GM19025 (cell line): ENCODE measurements at regions not wholly inside any gene's neighbourhood (a gene's known extent, or its start where the extent isn't known, plus 50 kb on each side); places are given as distances from the start of the nearest gene placed in this dataset.
A peak's percentile ranks its signal among the peaks of the same experiment; 100 is the strongest.
"Not testable (repeated sequence)": the region's sequence is repeated elsewhere in the genome, so short reads cannot be mapped to it uniquely, and the experiment has no call there.

Experiments used
- ATAC-seq: cut with Tn5 transposase; IDR thresholded peaks from one replicate; pipeline ENCODE4 v1.9.1; 2021; ENCODE audit warnings: mild to moderate bottlenecking, low read depth, moderate library complexity; ENCODE audit not compliant: unreplicated experiment

GRCh38 chr1:168490306-168490705 lies 53.5 kb downstream of the XCL2 start:
- ATAC-seq, result no peak

GRCh38 chr1:168488138-168488537 lies 55.7 kb downstream of the XCL2 start:
- no peak for ATAC-seq

- ATAC-seq, result not testable (repeated sequence)
Measured at GRCh38 chr1:168486820-168487219, 57.0 kb downstream of the XCL2 start.

GRCh38 chr1:168485048-168485447 lies 58.7 kb downstream of the XCL2 start:
- ATAC-seq, result no peak

GRCh38 chr1:168484083-168484482 lies 59.7 kb downstream of the XCL2 start:
- no peak for ATAC-seq

GRCh38 chr1:168483539-168483938 lies 60.3 kb downstream of the XCL2 start:
- ATAC-seq, result no peak

- no peak for ATAC-seq
Measured at GRCh38 chr1:168482106-168482505, 61.7 kb downstream of the XCL2 start.

- no peak for ATAC-seq
Measured at GRCh38 chr1:168481586-168481985, 62.2 kb downstream of the XCL2 start.

- ATAC-seq, result no peak
Measured at GRCh38 chr1:168480997-168481396, 62.8 kb downstream of the XCL2 start.

- no peak for ATAC-seq
Measured at GRCh38 chr1:168477792-168478191, 66.0 kb downstream of the XCL2 start.

- ATAC-seq, result no peak
Measured at GRCh38 chr1:168476588-168477385, 67.0 kb downstream of the XCL2 start.

- no peak for ATAC-seq
Measured at GRCh38 chr1:168474322-168474721, 69.5 kb downstream of the XCL2 start.

- no peak for ATAC-seq
Measured at GRCh38 chr1:168473126-168473525, 70.7 kb downstream of the XCL2 start.

- ATAC-seq, result no peak
Measured at GRCh38 chr1:168472223-168472622, 71.6 kb downstream of the XCL2 start.

- ATAC-seq, result no peak
Measured at GRCh38 chr1:168470901-168471431, 72.8 kb downstream of the XCL2 start.

- no peak for ATAC-seq
Measured at GRCh38 chr1:168469690-168470089, 74.1 kb downstream of the XCL2 start.

- ATAC-seq, result no peak
Measured at GRCh38 chr1:168468822-168469221, 75.0 kb downstream of the XCL2 start.

GRCh38 chr1:168468042-168468809 lies 75.6 kb downstream of the XCL2 start:
- ATAC-seq, result no peak

- ATAC-seq, result no peak
Measured at GRCh38 chr1:168467452-168467851, 76.3 kb downstream of the XCL2 start.

GRCh38 chr1:168466714-168467131 lies 77.1 kb downstream of the XCL2 start:
- peak; percentile 42 for ATAC-seq

- no peak for ATAC-seq
Measured at GRCh38 chr1:168466092-168466713, 77.6 kb downstream of the XCL2 start.
